Endothelial cell of umbilical vein (primary cell): ENCODE measurements at regions not wholly inside any gene's neighbourhood (a gene's known extent, or its start where the extent isn't known, plus 50 kb on each side); places are given as distances from the start of the nearest gene placed in this dataset.

ENCODE experiments used
- EZH2 ChIP-seq: IDR thresholded peaks from 2 replicates; pipeline ENCODE4 v1.6.1; 2012; ENCODE audit warnings: borderline replicate concordance, low read depth, mild to moderate bottlenecking, moderate library complexity, low read length, inconsistent platforms; ENCODE audit not compliant: severe bottlenecking
- POLR2A ChIP-seq: IDR thresholded peaks from 2 replicates; pipeline ENCODE4 v1.6.1; 2012; ENCODE audit warnings: low read depth, mild to moderate bottlenecking, control low read depth, low read length
- POLR2AphosphoS5 ChIP-seq: IDR thresholded peaks from 2 replicates; pipeline ENCODE4 v1.6.1; 2012; ENCODE audit warnings: low read depth, mild to moderate bottlenecking, control low read depth, low read length, moderate library complexity; ENCODE audit not compliant: insufficient read depth
- TF ChIP-seq, protein P1 (sequence below), 2 donors: IDR thresholded peaks; 1 replicate in 1 of 2; 2 replicates in 1 of 2; pipeline ENCODE4 v1.5.1; 2011; ENCODE audit warnings: low read length in 2 of 2, mild to moderate bottlenecking in 2 of 2, moderate library complexity in 2 of 2, control low read depth in 1 of 2, inconsistent platforms in 1 of 2, low read depth in 1 of 2; ENCODE audit not compliant: insufficient read depth in 1 of 2; ENCODE audit errors: extremely low read depth in 1 of 2

DNA sequence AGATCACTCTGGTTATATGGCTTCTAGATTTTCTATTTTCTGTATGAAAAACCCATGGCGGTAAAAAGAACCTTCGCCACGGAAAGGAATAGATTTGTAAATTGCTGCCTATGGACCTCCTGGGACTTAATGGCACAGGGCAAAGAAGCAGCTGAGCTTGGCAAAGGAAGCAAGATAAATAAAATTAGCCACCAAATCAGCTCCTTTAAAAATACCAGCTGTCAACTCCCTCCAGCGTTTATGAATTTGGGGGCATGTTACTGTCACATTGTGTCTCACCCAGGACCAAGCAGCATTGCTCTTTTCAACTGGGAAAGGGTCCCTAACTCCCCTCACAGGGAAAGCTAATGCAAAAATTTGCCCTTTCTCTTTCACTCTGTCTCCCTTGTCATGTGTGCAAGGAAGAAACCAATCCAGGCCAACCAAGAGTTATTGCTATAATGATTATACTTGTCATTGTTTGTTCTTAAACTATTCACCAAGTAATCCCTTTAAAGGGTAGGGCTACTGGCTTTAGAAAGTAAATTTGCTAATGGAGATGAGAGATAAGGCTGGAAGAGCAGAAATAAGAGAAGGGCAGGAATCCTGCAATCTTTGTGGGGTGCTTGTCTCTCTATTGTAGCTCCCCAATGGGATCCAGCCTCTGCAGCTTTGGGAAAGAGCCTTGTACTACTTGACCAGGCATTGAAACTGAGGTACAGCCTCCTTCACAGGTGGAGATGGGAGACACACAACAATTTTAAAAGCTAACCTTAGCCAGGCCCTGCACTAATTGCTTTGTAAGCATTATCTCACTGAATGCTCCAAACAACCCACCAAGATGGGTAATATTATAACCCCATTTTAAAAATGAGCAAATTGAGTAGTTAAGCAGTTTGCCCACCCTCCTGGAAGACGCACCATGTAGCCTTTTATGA is 119.1 kb upstream of the KLF7 start:
- TF ChIP-seq, protein P1, sequence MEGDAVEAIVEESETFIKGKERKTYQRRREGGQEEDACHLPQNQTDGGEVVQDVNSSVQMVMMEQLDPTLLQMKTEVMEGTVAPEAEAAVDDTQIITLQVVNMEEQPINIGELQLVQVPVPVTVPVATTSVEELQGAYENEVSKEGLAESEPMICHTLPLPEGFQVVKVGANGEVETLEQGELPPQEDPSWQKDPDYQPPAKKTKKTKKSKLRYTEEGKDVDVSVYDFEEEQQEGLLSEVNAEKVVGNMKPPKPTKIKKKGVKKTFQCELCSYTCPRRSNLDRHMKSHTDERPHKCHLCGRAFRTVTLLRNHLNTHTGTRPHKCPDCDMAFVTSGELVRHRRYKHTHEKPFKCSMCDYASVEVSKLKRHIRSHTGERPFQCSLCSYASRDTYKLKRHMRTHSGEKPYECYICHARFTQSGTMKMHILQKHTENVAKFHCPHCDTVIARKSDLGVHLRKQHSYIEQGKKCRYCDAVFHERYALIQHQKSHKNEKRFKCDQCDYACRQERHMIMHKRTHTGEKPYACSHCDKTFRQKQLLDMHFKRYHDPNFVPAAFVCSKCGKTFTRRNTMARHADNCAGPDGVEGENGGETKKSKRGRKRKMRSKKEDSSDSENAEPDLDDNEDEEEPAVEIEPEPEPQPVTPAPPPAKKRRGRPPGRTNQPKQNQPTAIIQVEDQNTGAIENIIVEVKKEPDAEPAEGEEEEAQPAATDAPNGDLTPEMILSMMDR (IDR thresholded peaks at IDR 0.05; ENCODE audit: extremely low read depth in 1 of 2, insufficient read depth in 1 of 2, low read depth in 1 of 2, low read length in 2 of 2): no peak
- TF ChIP-seq POLR2AphosphoS5 (no peak), EZH2 (no peak), POLR2A (no peak)
